Peyer's patch (tissue), 4 donors: ENCODE measurements at regions not wholly inside any gene's neighbourhood (a gene's known extent, or its start where the extent isn't known, plus 50 kb on each side); places are given as distances from the start of the nearest gene placed in this dataset.

Experiments used
- CTCF ChIP-seq, 6 experiments: fragments of 450-650 bp in 4 of 6; fragments of 200-600 bp in 2 of 6; sonication (generic) in 1 of 6; IDR thresholded peaks; one replicate each; pipeline ENCODE4 v1.5.1; 2017 to 2019; ENCODE audit warnings: antibody characterized with exemption in 6 of 6, mild to moderate bottlenecking in 3 of 6, moderate library complexity in 1 of 6
- POLR2A ChIP-seq, 2 donors: fragments of 450-650 bp; IDR thresholded peaks; one replicate each; pipeline ENCODE4 v1.5.1; 2017; ENCODE audit warnings: antibody characterized with exemption in 2 of 2, mild to moderate bottlenecking in 2 of 2, moderate library complexity in 2 of 2

GRCh38 chrX:137882960-137883359 lies 317.0 kb downstream of the ZIC3 start:
- TF ChIP-seq CTCF (IDR thresholded peaks at IDR 0.05) = no peak
- TF ChIP-seq POLR2A (IDR thresholded peaks at IDR 0.05) = no peak
